HL-60 (cell line): ENCODE measurements at regions not wholly inside any gene's neighbourhood (a gene's known extent, or its start where the extent isn't known, plus 50 kb on each side); places are given as distances from the start of the nearest gene placed in this dataset.
"Not testable (repeated sequence)": the region's sequence is repeated elsewhere in the genome, so short reads cannot be mapped to it uniquely, and the experiment has no call there.

Experiments used
- DNase-seq, 2 experiments: peaks; one replicate each; pipeline ENCODE4 v3.0.0-alpha.2; 2010 to 2020; ENCODE audit warnings: low read depth in 1 of 2, low spot score in 1 of 2
- H3K27ac ChIP-seq: fragments of 250-450 bp; sonication (Bioruptor Pico); replicated peaks from 2 replicates; pipeline ENCODE4 v1.5.1; 2020; ENCODE audit warnings: mild to moderate bottlenecking, moderate library complexity
- H3K27me3 ChIP-seq: fragments of 250-450 bp; sonication (Bioruptor Pico); 2 replicates; pipeline ENCODE4 v1.5.1; 2021; ENCODE audit warnings: mild to moderate bottlenecking, moderate library complexity; ENCODE audit not compliant: insufficient read depth, poor library complexity, severe bottlenecking
- H3K4me3 ChIP-seq: replicated peaks from 2 replicates; pipeline ENCODE4 v1.5.1; 2011; ENCODE audit warnings: mild to moderate bottlenecking, control low read depth, low read length; ENCODE audit not compliant: insufficient read depth
- CTCF ChIP-seq: IDR thresholded peaks from one replicate; pipeline ENCODE4 v1.5.1; 2011; ENCODE audit warnings: low read length, control low read depth, inconsistent platforms; ENCODE audit not compliant: insufficient read depth
- GABPA ChIP-seq: IDR thresholded peaks from 2 replicates; pipeline ENCODE4 v1.6.1; 2012; ENCODE audit warnings: low read depth
- POLR2AphosphoS5 ChIP-seq: IDR thresholded peaks from 2 replicates; pipeline ENCODE4 v1.6.1; 2012; ENCODE audit warnings: low read depth
- REST ChIP-seq: IDR thresholded peaks from 2 replicates; pipeline ENCODE4 v1.6.1; 2012; ENCODE audit warnings: low read depth; ENCODE audit not compliant: insufficient replicate concordance
- SPI1 ChIP-seq: IDR thresholded peaks from 2 replicates; pipeline ENCODE4 v1.6.1; 2012; ENCODE audit warnings: low read depth, mild to moderate bottlenecking, borderline replicate concordance

- Histone ChIP-seq H3K27ac (no peak overlapping the region), H3K27me3 (no peaks in the 10 kb centered on the region), H3K4me3 (no peak overlapping the region)
- no peak for TF ChIP-seq REST
- no peak for TF ChIP-seq POLR2AphosphoS5
- TF ChIP-seq SPI1, result no peak
- TF ChIP-seq CTCF, result no peak
- TF ChIP-seq GABPA, result no peak
- no peak for DNase-seq
Observed at GRCh38 chr1:242946206-242946605, 308.9 kb downstream of the CEP170 start.

GRCh38 chr1:242936725-242937124, 318.4 kb downstream of the CEP170 start:
- peak in 1 of 2 experiments; percentile 5 for DNase-seq
- H3K4me3 ChIP-seq, H3K27me3 ChIP-seq, H3K27ac ChIP-seq: not testable (repeated sequence)

- H3K27ac ChIP-seq, DNase-seq, H3K4me3 ChIP-seq, H3K27me3 ChIP-seq: not testable (repeated sequence)
Observed at GRCh38 chr1:242924717-242925116, 330.4 kb downstream of the CEP170 start.

GRCh38 chr1:242923603-242924002, 331.5 kb downstream of the CEP170 start:
- DNase-seq, H3K4me3 ChIP-seq, H3K27me3 ChIP-seq, H3K27ac ChIP-seq: not testable (repeated sequence)

GRCh38 chr1:242914729-242915128, 340.4 kb downstream of the CEP170 start:
- H3K4me3 ChIP-seq, H3K27me3 ChIP-seq, DNase-seq: not testable (repeated sequence)

GRCh38 chr1:242912855-242913254, 342.2 kb downstream of the CEP170 start:
- DNase-seq, H3K27me3 ChIP-seq, H3K4me3 ChIP-seq, H3K27ac ChIP-seq: not testable (repeated sequence)

More at GRCh38 chr1:242914729-242915128, 340.4 kb downstream of the CEP170 start:
- H3K27ac ChIP-seq, result not testable (repeated sequence)

GRCh38 chr1:242900558-242900957, 354.5 kb downstream of the CEP170 start:
- H3K27ac ChIP-seq, H3K4me3 ChIP-seq, DNase-seq, H3K27me3 ChIP-seq: not testable (repeated sequence)

- no peak for TF ChIP-seq CTCF
- no peak for TF ChIP-seq GABPA
- peak; percentile 88 for TF ChIP-seq REST
- Histone ChIP-seq H3K4me3 (no peak overlapping the region), H3K27me3 (no peaks in the 10 kb centered on the region), H3K27ac (no peak overlapping the region)
- DNase-seq, result no peak
Observed at GRCh38 chr1:242890192-242890741, 364.8 kb downstream of the CEP170 start.
